Gastroesophageal sphincter (tissue), 3 donors: ENCODE measurements at regions not wholly inside any gene's neighbourhood (a gene's known extent, or its start where the extent isn't known, plus 50 kb on each side); places are given as distances from the start of the nearest gene placed in this dataset.

Source experiments
- EP300 ChIP-seq: sonication (generic); formaldehyde crosslinking; IDR thresholded peaks from one replicate; pipeline ENCODE4 v1.6.1; 2017; ENCODE audit warnings: antibody characterized with exemption, mild to moderate bottlenecking
- POLR2A ChIP-seq, 2 donors: fragments of 450-650 bp; IDR thresholded peaks; one replicate each; pipeline ENCODE4 v1.6.1; 2017; ENCODE audit warnings: antibody characterized with exemption in 2 of 2, mild to moderate bottlenecking in 2 of 2, moderate library complexity in 1 of 2
- POLR2AphosphoS5 ChIP-seq: sonication (generic); formaldehyde crosslinking; IDR thresholded peaks from one replicate; pipeline ENCODE4 v1.6.1; 2017; ENCODE audit warnings: antibody characterized with exemption
- TF ChIP-seq, protein P1 (sequence below), 4 experiments: fragments of 200-600 bp in 2 of 4; fragments of 450-650 bp in 2 of 4; sonication (generic) in 1 of 4; IDR thresholded peaks; one replicate each; pipeline ENCODE4 v1.5.1; 2017 to 2019; ENCODE audit warnings: antibody characterized with exemption in 4 of 4, mild to moderate bottlenecking in 2 of 4, moderate library complexity in 2 of 4

GRCh38 chr3:76841747-76842146, 198.2 kb upstream of the ROBO2 start:
- TF ChIP-seq, protein P1, sequence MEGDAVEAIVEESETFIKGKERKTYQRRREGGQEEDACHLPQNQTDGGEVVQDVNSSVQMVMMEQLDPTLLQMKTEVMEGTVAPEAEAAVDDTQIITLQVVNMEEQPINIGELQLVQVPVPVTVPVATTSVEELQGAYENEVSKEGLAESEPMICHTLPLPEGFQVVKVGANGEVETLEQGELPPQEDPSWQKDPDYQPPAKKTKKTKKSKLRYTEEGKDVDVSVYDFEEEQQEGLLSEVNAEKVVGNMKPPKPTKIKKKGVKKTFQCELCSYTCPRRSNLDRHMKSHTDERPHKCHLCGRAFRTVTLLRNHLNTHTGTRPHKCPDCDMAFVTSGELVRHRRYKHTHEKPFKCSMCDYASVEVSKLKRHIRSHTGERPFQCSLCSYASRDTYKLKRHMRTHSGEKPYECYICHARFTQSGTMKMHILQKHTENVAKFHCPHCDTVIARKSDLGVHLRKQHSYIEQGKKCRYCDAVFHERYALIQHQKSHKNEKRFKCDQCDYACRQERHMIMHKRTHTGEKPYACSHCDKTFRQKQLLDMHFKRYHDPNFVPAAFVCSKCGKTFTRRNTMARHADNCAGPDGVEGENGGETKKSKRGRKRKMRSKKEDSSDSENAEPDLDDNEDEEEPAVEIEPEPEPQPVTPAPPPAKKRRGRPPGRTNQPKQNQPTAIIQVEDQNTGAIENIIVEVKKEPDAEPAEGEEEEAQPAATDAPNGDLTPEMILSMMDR (IDR thresholded peaks at IDR 0.05) = no peak
- TF ChIP-seq POLR2AphosphoS5 (no peak), POLR2A (IDR thresholded peaks at IDR 0.05) (no peak), EP300 (no peak)
